ENCODE measurements at regions not wholly inside any gene's neighbourhood (a gene's known extent, or its start where the extent isn't known, plus 50 kb on each side); places are given as distances from the start of the nearest gene placed in this dataset.

DNA sequence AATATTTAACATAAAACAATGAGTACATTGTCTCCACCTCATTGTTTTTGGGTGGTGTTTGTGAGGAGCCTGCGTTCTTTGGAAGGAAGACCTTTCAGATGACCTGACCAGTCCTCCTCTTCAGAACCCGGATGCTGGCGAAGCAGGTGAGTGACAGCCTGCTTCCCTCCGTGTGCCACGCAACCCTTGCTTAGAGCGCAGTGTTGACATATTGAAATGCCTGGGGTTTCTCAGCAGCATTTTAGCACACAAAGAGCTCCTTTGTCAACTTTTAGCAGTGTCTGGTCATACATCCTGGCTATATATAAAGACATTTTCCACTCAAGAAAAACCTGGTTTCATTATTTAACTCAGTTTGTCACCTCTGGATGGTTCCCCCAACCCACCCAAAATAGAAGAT lies 335.7 kb upstream of the POU3F3 start:
- no peak overlapping the region for H3K4me2 ChIP-seq (ENCODE audit: insufficient read depth, low read length)
- H4K20me1 ChIP-seq (ENCODE audit: insufficient read depth, low read length) = no peaks in the 10 kb centered on the region
- no peaks in the 10 kb centered on the region for H3K4me1 ChIP-seq (ENCODE audit: insufficient read depth, low read length)
- H3K79me2 ChIP-seq (ENCODE audit: insufficient read depth, low read length) = no peaks in the 10 kb centered on the region
- no peaks in the 10 kb centered on the region for H3K9me3 ChIP-seq (ENCODE audit: low read depth, low read length)
- H2AFZ ChIP-seq (ENCODE audit: low read length) = no peak overlapping the region
- DNase-seq (ENCODE audit: insufficient read length, low spot score, missing footprints) = no peak
- TF ChIP-seq, protein P1, sequence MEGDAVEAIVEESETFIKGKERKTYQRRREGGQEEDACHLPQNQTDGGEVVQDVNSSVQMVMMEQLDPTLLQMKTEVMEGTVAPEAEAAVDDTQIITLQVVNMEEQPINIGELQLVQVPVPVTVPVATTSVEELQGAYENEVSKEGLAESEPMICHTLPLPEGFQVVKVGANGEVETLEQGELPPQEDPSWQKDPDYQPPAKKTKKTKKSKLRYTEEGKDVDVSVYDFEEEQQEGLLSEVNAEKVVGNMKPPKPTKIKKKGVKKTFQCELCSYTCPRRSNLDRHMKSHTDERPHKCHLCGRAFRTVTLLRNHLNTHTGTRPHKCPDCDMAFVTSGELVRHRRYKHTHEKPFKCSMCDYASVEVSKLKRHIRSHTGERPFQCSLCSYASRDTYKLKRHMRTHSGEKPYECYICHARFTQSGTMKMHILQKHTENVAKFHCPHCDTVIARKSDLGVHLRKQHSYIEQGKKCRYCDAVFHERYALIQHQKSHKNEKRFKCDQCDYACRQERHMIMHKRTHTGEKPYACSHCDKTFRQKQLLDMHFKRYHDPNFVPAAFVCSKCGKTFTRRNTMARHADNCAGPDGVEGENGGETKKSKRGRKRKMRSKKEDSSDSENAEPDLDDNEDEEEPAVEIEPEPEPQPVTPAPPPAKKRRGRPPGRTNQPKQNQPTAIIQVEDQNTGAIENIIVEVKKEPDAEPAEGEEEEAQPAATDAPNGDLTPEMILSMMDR (IDR thresholded peaks at IDR 0.05; ENCODE audit: extremely low read depth, low read depth, low read length) = no peak
- no peaks in the 10 kb centered on the region for H3K36me3 ChIP-seq (ENCODE audit: insufficient read depth, low read length)
- no peaks in the 10 kb centered on the region for H3K27me3 ChIP-seq (ENCODE audit: insufficient read depth, low read length)
- H3K27ac ChIP-seq (ENCODE audit: low read depth, low read length) = no peak overlapping the region
- H3K4me3 ChIP-seq (ENCODE audit: insufficient read depth, low read length) = no peak overlapping the region

DNA sequence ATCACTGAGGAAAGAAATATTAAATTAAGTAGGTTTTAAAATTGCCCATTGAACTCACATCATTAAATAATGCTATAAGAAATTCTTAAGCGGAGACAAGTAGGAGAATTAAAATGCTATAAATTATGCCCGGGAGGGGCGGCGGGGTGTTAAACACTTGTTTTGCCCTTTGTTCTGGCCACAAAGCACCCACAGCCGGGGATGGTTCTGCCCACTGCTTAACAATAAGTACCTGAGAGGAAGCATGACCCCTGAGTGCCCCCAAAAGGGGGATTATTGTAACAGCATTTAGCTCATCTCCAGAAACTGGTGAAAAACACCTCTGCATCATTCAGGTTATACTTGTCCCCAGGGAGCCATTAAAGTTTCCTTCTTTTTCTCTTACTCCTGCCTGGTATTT lies 332.7 kb upstream of the POU3F3 start:
- Histone ChIP-seq H4K20me1 (ENCODE audit: insufficient read depth, low read length) (no peaks in the 10 kb centered on the region), H3K4me2 (ENCODE audit: insufficient read depth, low read length) (no peak overlapping the region), H3K27ac (ENCODE audit: low read depth, low read length) (no peak overlapping the region), H3K36me3 (ENCODE audit: insufficient read depth, low read length) (no peaks in the 10 kb centered on the region), H3K27me3 (ENCODE audit: insufficient read depth, low read length) (no peaks in the 10 kb centered on the region), H3K4me3 (ENCODE audit: insufficient read depth, low read length) (no peak overlapping the region), H3K9me3 (ENCODE audit: low read depth, low read length) (no peaks in the 10 kb centered on the region), H3K4me1 (ENCODE audit: insufficient read depth, low read length) (no peaks in the 10 kb centered on the region), H3K79me2 (ENCODE audit: insufficient read depth, low read length) (no peaks in the 10 kb centered on the region), H2AFZ (ENCODE audit: low read length) (no peak overlapping the region)
- TF ChIP-seq, protein P1 (IDR thresholded peaks at IDR 0.05; ENCODE audit: extremely low read depth, low read depth, low read length) = no peak
- DNase-seq (ENCODE audit: insufficient read length, low spot score, missing footprints) = no peak

DNA sequence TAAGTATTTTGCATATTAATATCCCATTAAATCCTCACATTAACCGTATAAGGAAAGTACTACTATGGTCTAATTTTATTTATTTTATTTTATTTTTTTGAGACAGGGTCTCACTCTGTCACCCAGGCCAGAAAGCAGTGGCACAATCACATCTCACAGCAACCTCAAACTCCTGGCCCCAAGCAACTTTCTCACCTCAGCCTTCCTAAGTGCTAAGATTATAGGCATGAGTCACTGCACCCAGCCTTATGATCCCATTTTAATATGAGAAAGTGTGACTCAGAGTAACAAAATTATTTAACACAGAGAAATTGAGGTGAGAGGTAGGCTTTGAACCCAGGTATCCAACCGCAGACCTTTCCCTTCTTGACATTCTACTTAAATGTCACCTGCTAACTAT lies 330.0 kb upstream of the POU3F3 start:
- no peak overlapping the region for H3K27ac ChIP-seq (ENCODE audit: low read depth, low read length)
- no peaks in the 10 kb centered on the region for H3K79me2 ChIP-seq (ENCODE audit: insufficient read depth, low read length)
- no peaks in the 10 kb centered on the region for H3K27me3 ChIP-seq (ENCODE audit: insufficient read depth, low read length)
- H3K4me3 ChIP-seq (ENCODE audit: insufficient read depth, low read length) = no peak overlapping the region
- no peaks in the 10 kb centered on the region for H3K4me1 ChIP-seq (ENCODE audit: insufficient read depth, low read length)
- no peaks in the 10 kb centered on the region for H3K36me3 ChIP-seq (ENCODE audit: insufficient read depth, low read length)
- H2AFZ ChIP-seq (ENCODE audit: low read length) = no peak overlapping the region
- no peaks in the 10 kb centered on the region for H4K20me1 ChIP-seq (ENCODE audit: insufficient read depth, low read length)
- TF ChIP-seq, protein P1 (IDR thresholded peaks at IDR 0.05; ENCODE audit: extremely low read depth, low read depth, low read length) = no peak
- no peak for DNase-seq (ENCODE audit: insufficient read length, low spot score, missing footprints)
- H3K4me2 ChIP-seq (ENCODE audit: insufficient read depth, low read length) = no peak overlapping the region
- no peaks in the 10 kb centered on the region for H3K9me3 ChIP-seq (ENCODE audit: low read depth, low read length)

DNA sequence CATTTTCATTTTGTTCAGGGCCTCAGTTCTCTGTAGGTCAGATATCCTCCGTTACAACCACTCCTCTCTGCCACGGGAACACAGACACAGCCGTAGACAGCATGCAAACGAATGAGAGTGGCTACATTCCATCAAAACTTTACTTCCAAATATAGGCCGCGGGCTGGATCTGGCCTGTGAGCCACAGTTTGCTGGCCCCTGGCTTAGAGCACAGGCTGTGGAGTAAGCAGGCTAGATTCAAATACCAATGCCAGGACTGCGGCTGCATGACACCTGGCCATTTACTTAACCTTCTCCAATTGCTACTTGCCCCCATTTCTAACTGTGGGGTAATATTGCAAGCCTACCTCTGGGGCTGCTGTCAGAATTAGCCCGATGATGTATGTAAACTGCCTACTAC lies 325.8 kb upstream of the POU3F3 start:
- Histone ChIP-seq H3K4me3 (ENCODE audit: insufficient read depth, low read length) (no peak overlapping the region), H3K4me2 (ENCODE audit: insufficient read depth, low read length) (no peak overlapping the region), H3K4me1 (ENCODE audit: insufficient read depth, low read length) (no peaks in the 10 kb centered on the region), H3K79me2 (ENCODE audit: insufficient read depth, low read length) (no peaks in the 10 kb centered on the region), H3K27me3 (ENCODE audit: insufficient read depth, low read length) (no peaks in the 10 kb centered on the region), H2AFZ (ENCODE audit: low read length) (no peak overlapping the region), H3K27ac (ENCODE audit: low read depth, low read length) (no peak overlapping the region), H3K36me3 (ENCODE audit: insufficient read depth, low read length) (no peaks in the 10 kb centered on the region), H4K20me1 (ENCODE audit: insufficient read depth, low read length) (no peaks in the 10 kb centered on the region), H3K9me3 (ENCODE audit: low read depth, low read length) (peaks cover under 1% of the 10 kb centered on the region)
- no peak for DNase-seq (ENCODE audit: insufficient read length, low spot score, missing footprints)
- TF ChIP-seq, protein P1 (IDR thresholded peaks at IDR 0.05; ENCODE audit: extremely low read depth, low read depth, low read length) = no peak
